Panc1 (cell line): ENCODE measurements at regions not wholly inside any gene's neighbourhood (a gene's known extent, or its start where the extent isn't known, plus 50 kb on each side); places are given as distances from the start of the nearest gene placed in this dataset.

ENCODE experiments used
- CTCF ChIP-seq: fragments of 450-650 bp; IDR thresholded peaks from 2 replicates; pipeline ENCODE4 v1.5.1; 2017; ENCODE audit warnings: mild to moderate bottlenecking
- POLR2AphosphoS5 ChIP-seq: IDR thresholded peaks from 2 replicates; pipeline ENCODE4 v1.6.1; 2012; ENCODE audit warnings: mild to moderate bottlenecking, low read depth, low read length, moderate library complexity
- TCF7L2 ChIP-seq: IDR thresholded peaks from 2 replicates; pipeline ENCODE4 v1.6.1; 2011; ENCODE audit warnings: mild to moderate bottlenecking, low read depth, low read length, inconsistent platforms

- no peak for TF ChIP-seq CTCF
- TF ChIP-seq POLR2AphosphoS5 = no peak
- TF ChIP-seq TCF7L2 = no peak
Measured at GRCh38 chr17:77700165-77700881, 258.2 kb upstream of the TNRC6C start.
